ENCODE measurements at regions not wholly inside any gene's neighbourhood (a gene's known extent, or its start where the extent isn't known, plus 50 kb on each side); places are given as distances from the start of the nearest gene placed in this dataset.
A peak's percentile ranks its signal among the peaks of the same experiment; 100 is the strongest.

GRCh38 chr4:124785645-124786044 lies 73.1 kb upstream of the ANKRD50 start:
- Histone ChIP-seq H3K4me1 (ENCODE audit: insufficient read depth, poor library complexity, severe bottlenecking) (no peaks in the 10 kb centered on the region), H3K27me3 (ENCODE audit: insufficient read depth, poor library complexity, severe bottlenecking) (no peaks in the 10 kb centered on the region), H3K9me3 (ENCODE audit: severe bottlenecking) (no peaks in the 10 kb centered on the region), H3K4me3 (ENCODE audit: severe bottlenecking) (no peak overlapping the region), H3K27ac (ENCODE audit: poor library complexity, severe bottlenecking) (no peak overlapping the region), H3K36me3 (ENCODE audit: low read depth) (no peaks in the 10 kb centered on the region)
- DNase-seq (ENCODE audit: low spot score) (no peak), ATAC-seq (ENCODE audit: low read depth) (no peak)
- peak; percentile 26 for TF ChIP-seq CTCF (IDR thresholded peaks at IDR 0.05; ENCODE audit: poor library complexity, severe bottlenecking)

GRCh38 chr4:124783847-124784246 lies 71.3 kb upstream of the ANKRD50 start:
- no peaks in the 10 kb centered on the region for H3K27me3 ChIP-seq (ENCODE audit: insufficient read depth, poor library complexity, severe bottlenecking)
- TF ChIP-seq CTCF (IDR thresholded peaks at IDR 0.05; ENCODE audit: poor library complexity, severe bottlenecking) = no peak
- H3K27ac ChIP-seq (ENCODE audit: poor library complexity, severe bottlenecking) = no peak overlapping the region
- no peaks in the 10 kb centered on the region for H3K36me3 ChIP-seq (ENCODE audit: low read depth)
- no peaks in the 10 kb centered on the region for H3K4me1 ChIP-seq (ENCODE audit: insufficient read depth, poor library complexity, severe bottlenecking)
- no peaks in the 10 kb centered on the region for H3K9me3 ChIP-seq (ENCODE audit: severe bottlenecking)
- H3K4me3 ChIP-seq (ENCODE audit: severe bottlenecking) = no peak overlapping the region
- ATAC-seq (ENCODE audit: low read depth) = no peak; the same call in 2 of the 3 replicates
- DNase-seq (ENCODE audit: low spot score) = no peak

- no peak for TF ChIP-seq CTCF (IDR thresholded peaks at IDR 0.05; ENCODE audit: poor library complexity, severe bottlenecking)
- Histone ChIP-seq H3K27me3 (ENCODE audit: insufficient read depth, poor library complexity, severe bottlenecking) (no peaks in the 10 kb centered on the region), H3K9me3 (ENCODE audit: severe bottlenecking) (peaks cover 4% of the 10 kb centered on the region), H3K4me3 (ENCODE audit: severe bottlenecking) (no peak overlapping the region), H3K27ac (ENCODE audit: poor library complexity, severe bottlenecking) (no peak overlapping the region), H3K36me3 (ENCODE audit: low read depth) (no peaks in the 10 kb centered on the region), H3K4me1 (ENCODE audit: insufficient read depth, poor library complexity, severe bottlenecking) (no peaks in the 10 kb centered on the region)
- no peak for DNase-seq (ENCODE audit: low spot score)
- ATAC-seq (ENCODE audit: low read depth) = no peak
Measured at GRCh38 chr4:124777007-124777406, 64.5 kb upstream of the ANKRD50 start.

GRCh38 chr4:124768596-124769365 lies 56.2 kb upstream of the ANKRD50 start:
- no peak for TF ChIP-seq CTCF (IDR thresholded peaks at IDR 0.05; ENCODE audit: poor library complexity, severe bottlenecking)
- no peaks in the 10 kb centered on the region for H3K27me3 ChIP-seq (ENCODE audit: insufficient read depth, poor library complexity, severe bottlenecking)
- no peaks in the 10 kb centered on the region for H3K36me3 ChIP-seq (ENCODE audit: low read depth)
- no peak overlapping the region for H3K4me3 ChIP-seq (ENCODE audit: severe bottlenecking)
- no peaks in the 10 kb centered on the region for H3K9me3 ChIP-seq (ENCODE audit: severe bottlenecking)
- DNase-seq (ENCODE audit: low spot score) = no peak
- no peak for ATAC-seq (ENCODE audit: low read depth)
- H3K27ac ChIP-seq (ENCODE audit: poor library complexity, severe bottlenecking) = no peak overlapping the region
- no peaks in the 10 kb centered on the region for H3K4me1 ChIP-seq (ENCODE audit: insufficient read depth, poor library complexity, severe bottlenecking)

GRCh38 chr4:124762956-124763355 lies 50.4 kb upstream of the ANKRD50 start:
- no peak for TF ChIP-seq CTCF (IDR thresholded peaks at IDR 0.05; ENCODE audit: poor library complexity, severe bottlenecking)
- Histone ChIP-seq H3K27ac (ENCODE audit: poor library complexity, severe bottlenecking) (no peak overlapping the region), H3K4me1 (ENCODE audit: insufficient read depth, poor library complexity, severe bottlenecking) (no peaks in the 10 kb centered on the region), H3K4me3 (ENCODE audit: severe bottlenecking) (no peak overlapping the region), H3K9me3 (ENCODE audit: severe bottlenecking) (no peaks in the 10 kb centered on the region), H3K36me3 (ENCODE audit: low read depth) (no peaks in the 10 kb centered on the region), H3K27me3 (ENCODE audit: insufficient read depth, poor library complexity, severe bottlenecking) (no peaks in the 10 kb centered on the region)
- DNase-seq (ENCODE audit: low spot score) (no peak), ATAC-seq (ENCODE audit: low read depth) (no peak)

Measured in RWPE2 (cell line).